Panc1 (cell line): ENCODE measurements at regions not wholly inside any gene's neighbourhood (a gene's known extent, or its start where the extent isn't known, plus 50 kb on each side); places are given as distances from the start of the nearest gene placed in this dataset.

Experiments used
- ATAC-seq: fragments of 200-7000 bp; cut with Tn5 transposase; 2 replicates; pipeline ENCODE4 v1.9.1; 2020; ENCODE audit warnings: mild to moderate bottlenecking, moderate library complexity
- BruUV-seq: library from RNA; stranded (reverse); fragments of 400-500 nt; replicated peaks from 2 replicates; lab custom pipeline; 2021; lab: Mats Ljungman, UMichigan
- CTCF ChIA-PET: fragments of 300-600 bp; sonication (Branson Sonifier 250); formaldehyde crosslinking; loops from one replicate; lab custom pipeline; 2022; ENCODE audit warnings: antibody characterized with exemption; lab: Charles Lee
- POLR2A ChIA-PET: fragments of 300-600 bp; sonication (Branson Sonifier 250); formaldehyde crosslinking; loops from one replicate; lab custom pipeline; 2022; ENCODE audit warnings: antibody characterized with exemption; lab: Charles Lee
- DNase-seq: peaks from one replicate; pipeline ENCODE4 v3.0.0-alpha.2; 2010; ENCODE audit warnings: low read depth, low spot score
- H3K27ac ChIP-seq: 2 replicates; pipeline ENCODE4 v1.5.1; 2011; ENCODE audit warnings: mild to moderate bottlenecking, low read length, inconsistent platforms
- H3K27me3 ChIP-seq: fragments of 200-500 bp; sonication (Bioruptor generic); 2 replicates; pipeline ENCODE4 v1.6.0; 2014; ENCODE audit warnings: low read length, inconsistent platforms; ENCODE audit not compliant: control insufficient read depth, insufficient read depth
- H3K36me3 ChIP-seq: fragments of 200-500 bp; sonication (Bioruptor generic); 2 replicates; pipeline ENCODE4 v1.5.1; 2014; ENCODE audit warnings: inconsistent platforms, mild to moderate bottlenecking, low read length, moderate library complexity; ENCODE audit not compliant: control insufficient read depth, insufficient read depth
- H3K4me1 ChIP-seq: 2 replicates; pipeline ENCODE4 v1.5.1; 2011; ENCODE audit warnings: inconsistent platforms, mild to moderate bottlenecking, low read length, moderate library complexity; ENCODE audit not compliant: control insufficient read depth, insufficient read depth
- H3K4me3 ChIP-seq, 2 experiments: 2 replicates each; pipeline ENCODE4 v1.5.1; 2011 to 2012; ENCODE audit warnings: low read depth in 2 of 2, low read length in 2 of 2, mild to moderate bottlenecking in 2 of 2, inconsistent platforms in 1 of 2, moderate library complexity in 1 of 2
- H3K9me3 ChIP-seq: fragments of 200-500 bp; sonication (Bioruptor generic); 2 replicates; pipeline ENCODE4 v1.5.1; 2014; ENCODE audit warnings: low read depth, mild to moderate bottlenecking, inconsistent platforms, low read length, moderate library complexity; ENCODE audit not compliant: control insufficient read depth, insufficient read depth
- POLR2AphosphoS5 ChIP-seq: IDR thresholded peaks from 2 replicates; pipeline ENCODE4 v1.6.1; 2012; ENCODE audit warnings: mild to moderate bottlenecking, low read depth, low read length, moderate library complexity
- SIN3A ChIP-seq: IDR thresholded peaks from 2 replicates; pipeline ENCODE4 v1.6.1; 2012; ENCODE audit warnings: low read depth, mild to moderate bottlenecking, low read length, moderate library complexity, borderline replicate concordance; ENCODE audit not compliant: insufficient read depth
- TCF7L2 ChIP-seq: IDR thresholded peaks from 2 replicates; pipeline ENCODE4 v1.6.1; 2011; ENCODE audit warnings: mild to moderate bottlenecking, low read depth, low read length, inconsistent platforms
- in situ Hi-C: cut with HindIII; loops from 2 replicates; pipeline ENCODE4 v1.10.0; 2016; ENCODE audit warnings: low sequenced_read_pairs, low pct_unique_long_range_greater_than_20kb
- intact Hi-C: fragments of 100-400 bp; cut with micrococcal nuclease; formaldehyde crosslinking; loops from one replicate; pipeline ENCODE4 v1.10.0; 2022; ENCODE audit not compliant: unreplicated experiment
- TF ChIP-seq, protein P1 (sequence below): fragments of 450-650 bp; IDR thresholded peaks from 2 replicates; pipeline ENCODE4 v1.5.1; 2017; ENCODE audit warnings: mild to moderate bottlenecking
- TF ChIP-seq, protein P2 (sequence below), 2 experiments: IDR thresholded peaks; 2 replicates each; pipeline ENCODE4 v1.6.1; 2011 to 2012; ENCODE audit warnings: low read depth in 2 of 2, control low read depth in 1 of 2, low read length in 1 of 2, mild to moderate bottlenecking in 1 of 2, moderate library complexity in 1 of 2; ENCODE audit not compliant: insufficient read depth in 1 of 2

DNA sequence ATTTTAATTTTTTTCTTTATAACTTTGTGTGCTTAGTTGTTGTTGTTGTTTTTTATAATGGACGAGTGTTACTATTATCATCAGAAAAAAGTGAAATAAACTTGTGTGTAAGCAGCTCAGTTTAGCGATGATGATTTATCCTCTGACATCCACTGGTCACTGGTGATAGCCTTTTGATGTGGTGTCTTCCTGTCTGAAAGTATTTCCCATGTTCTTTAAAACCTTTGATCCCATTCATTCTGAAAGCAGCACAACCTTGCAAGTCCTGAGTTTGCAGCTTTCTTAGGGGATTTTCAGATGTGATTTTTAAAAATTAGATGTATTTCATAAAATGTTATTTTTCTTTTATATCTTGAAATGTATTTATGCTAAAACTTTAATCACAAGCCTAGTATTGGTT lies 85.9 kb upstream of the ZPLD1 start:
- DNase-seq (no peak), ATAC-seq (no peak)
- CTCF ChIA-PET = no interaction called here
- no peaks in the 10 kb centered on the region for H3K36me3 ChIP-seq
- POLR2A ChIA-PET = no interaction called here
- no TSS peak for BruUV-seq
- no peak overlapping the region for H3K4me3 ChIP-seq
- H3K9me3 ChIP-seq = no peaks in the 10 kb centered on the region
- in situ Hi-C loops = no loop called here
- TF ChIP-seq, protein P1, sequence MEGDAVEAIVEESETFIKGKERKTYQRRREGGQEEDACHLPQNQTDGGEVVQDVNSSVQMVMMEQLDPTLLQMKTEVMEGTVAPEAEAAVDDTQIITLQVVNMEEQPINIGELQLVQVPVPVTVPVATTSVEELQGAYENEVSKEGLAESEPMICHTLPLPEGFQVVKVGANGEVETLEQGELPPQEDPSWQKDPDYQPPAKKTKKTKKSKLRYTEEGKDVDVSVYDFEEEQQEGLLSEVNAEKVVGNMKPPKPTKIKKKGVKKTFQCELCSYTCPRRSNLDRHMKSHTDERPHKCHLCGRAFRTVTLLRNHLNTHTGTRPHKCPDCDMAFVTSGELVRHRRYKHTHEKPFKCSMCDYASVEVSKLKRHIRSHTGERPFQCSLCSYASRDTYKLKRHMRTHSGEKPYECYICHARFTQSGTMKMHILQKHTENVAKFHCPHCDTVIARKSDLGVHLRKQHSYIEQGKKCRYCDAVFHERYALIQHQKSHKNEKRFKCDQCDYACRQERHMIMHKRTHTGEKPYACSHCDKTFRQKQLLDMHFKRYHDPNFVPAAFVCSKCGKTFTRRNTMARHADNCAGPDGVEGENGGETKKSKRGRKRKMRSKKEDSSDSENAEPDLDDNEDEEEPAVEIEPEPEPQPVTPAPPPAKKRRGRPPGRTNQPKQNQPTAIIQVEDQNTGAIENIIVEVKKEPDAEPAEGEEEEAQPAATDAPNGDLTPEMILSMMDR = no peak
- TF ChIP-seq TCF7L2 = no peak
- TF ChIP-seq, protein P2, sequence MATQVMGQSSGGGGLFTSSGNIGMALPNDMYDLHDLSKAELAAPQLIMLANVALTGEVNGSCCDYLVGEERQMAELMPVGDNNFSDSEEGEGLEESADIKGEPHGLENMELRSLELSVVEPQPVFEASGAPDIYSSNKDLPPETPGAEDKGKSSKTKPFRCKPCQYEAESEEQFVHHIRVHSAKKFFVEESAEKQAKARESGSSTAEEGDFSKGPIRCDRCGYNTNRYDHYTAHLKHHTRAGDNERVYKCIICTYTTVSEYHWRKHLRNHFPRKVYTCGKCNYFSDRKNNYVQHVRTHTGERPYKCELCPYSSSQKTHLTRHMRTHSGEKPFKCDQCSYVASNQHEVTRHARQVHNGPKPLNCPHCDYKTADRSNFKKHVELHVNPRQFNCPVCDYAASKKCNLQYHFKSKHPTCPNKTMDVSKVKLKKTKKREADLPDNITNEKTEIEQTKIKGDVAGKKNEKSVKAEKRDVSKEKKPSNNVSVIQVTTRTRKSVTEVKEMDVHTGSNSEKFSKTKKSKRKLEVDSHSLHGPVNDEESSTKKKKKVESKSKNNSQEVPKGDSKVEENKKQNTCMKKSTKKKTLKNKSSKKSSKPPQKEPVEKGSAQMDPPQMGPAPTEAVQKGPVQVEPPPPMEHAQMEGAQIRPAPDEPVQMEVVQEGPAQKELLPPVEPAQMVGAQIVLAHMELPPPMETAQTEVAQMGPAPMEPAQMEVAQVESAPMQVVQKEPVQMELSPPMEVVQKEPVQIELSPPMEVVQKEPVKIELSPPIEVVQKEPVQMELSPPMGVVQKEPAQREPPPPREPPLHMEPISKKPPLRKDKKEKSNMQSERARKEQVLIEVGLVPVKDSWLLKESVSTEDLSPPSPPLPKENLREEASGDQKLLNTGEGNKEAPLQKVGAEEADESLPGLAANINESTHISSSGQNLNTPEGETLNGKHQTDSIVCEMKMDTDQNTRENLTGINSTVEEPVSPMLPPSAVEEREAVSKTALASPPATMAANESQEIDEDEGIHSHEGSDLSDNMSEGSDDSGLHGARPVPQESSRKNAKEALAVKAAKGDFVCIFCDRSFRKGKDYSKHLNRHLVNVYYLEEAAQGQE (IDR thresholded peaks at IDR 0.05; ENCODE audit: insufficient read depth in 1 of 2, low read depth in 2 of 2, low read length in 1 of 2) = no peak
- TF ChIP-seq POLR2AphosphoS5 = no peak
- TF ChIP-seq SIN3A = no peak
- H3K4me1 ChIP-seq = no peaks in the 10 kb centered on the region
- no peaks in the 10 kb centered on the region for H3K27me3 ChIP-seq
- no peak overlapping the region for H3K27ac ChIP-seq
- intact Hi-C loops = no loop called here

DNA sequence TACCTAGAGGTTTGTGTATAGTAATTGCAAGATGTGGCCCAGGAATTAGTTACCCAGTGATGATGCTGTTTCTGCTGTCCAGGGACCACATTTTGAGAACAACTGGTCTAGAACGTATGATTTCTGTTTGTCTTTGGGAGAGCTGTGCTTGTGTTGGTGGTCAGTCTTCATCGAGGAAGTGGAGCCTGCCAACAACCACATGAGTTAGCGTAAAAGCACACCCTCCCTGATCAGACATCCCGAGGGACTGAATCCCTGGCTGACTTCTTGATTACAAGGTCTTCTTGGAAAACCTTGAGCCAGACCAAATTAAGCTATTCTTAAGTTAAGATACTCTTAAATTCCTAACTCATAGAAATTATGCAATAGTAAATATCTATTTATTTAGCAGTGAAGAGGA lies 81.7 kb upstream of the ZPLD1 start:
- no peaks in the 10 kb centered on the region for H3K9me3 ChIP-seq
- intact Hi-C loops (no loop called here), in situ Hi-C loops (no loop called here)
- TF ChIP-seq POLR2AphosphoS5 (no peak), TCF7L2 (no peak), SIN3A (no peak)
- TF ChIP-seq, protein P2 (IDR thresholded peaks at IDR 0.05; ENCODE audit: insufficient read depth in 1 of 2, low read depth in 2 of 2, low read length in 1 of 2) = no peak
- TF ChIP-seq, protein P1 = no peak
- no peak overlapping the region for H3K27ac ChIP-seq
- CTCF ChIA-PET = no interaction called here
- BruUV-seq = no TSS peak
- H3K27me3 ChIP-seq = no peaks in the 10 kb centered on the region
- DNase-seq (no peak), ATAC-seq (no peak)
- H3K36me3 ChIP-seq = no peaks in the 10 kb centered on the region
- H3K4me3 ChIP-seq = no peak overlapping the region
- POLR2A ChIA-PET = no interaction called here
- no peaks in the 10 kb centered on the region for H3K4me1 ChIP-seq
